Transverse colon (tissue), 4 donors: ENCODE measurements at regions not wholly inside any gene's neighbourhood (a gene's known extent, or its start where the extent isn't known, plus 50 kb on each side); places are given as distances from the start of the nearest gene placed in this dataset.

Experiments
- EP300 ChIP-seq: sonication (generic); formaldehyde crosslinking; IDR thresholded peaks from one replicate; pipeline ENCODE4 v1.6.1; 2017; ENCODE audit warnings: antibody characterized with exemption, low read depth
- POLR2A ChIP-seq: fragments of 450-650 bp; IDR thresholded peaks from one replicate; pipeline ENCODE4 v1.6.1; 2016; ENCODE audit warnings: antibody characterized with exemption, mild to moderate bottlenecking, moderate library complexity
- POLR2AphosphoS5 ChIP-seq, 3 donors: sonication (generic); formaldehyde crosslinking; IDR thresholded peaks; one replicate each; pipeline ENCODE4 v1.6.1; 2016; ENCODE audit warnings: antibody characterized with exemption in 3 of 3
- TF ChIP-seq, protein P1 (sequence below), 5 experiments: fragments of 200-600 bp in 3 of 5; fragments of 450-650 bp in 2 of 5; sonication (generic) in 3 of 5; IDR thresholded peaks; 1 replicate in 2 of 5; 2 replicates in 3 of 5; pipeline ENCODE4 v1.5.1; 2016 to 2017; ENCODE audit warnings: antibody characterized with exemption in 5 of 5, inconsistent platforms in 3 of 5, mild to moderate bottlenecking in 2 of 5, moderate library complexity in 1 of 5

DNA sequence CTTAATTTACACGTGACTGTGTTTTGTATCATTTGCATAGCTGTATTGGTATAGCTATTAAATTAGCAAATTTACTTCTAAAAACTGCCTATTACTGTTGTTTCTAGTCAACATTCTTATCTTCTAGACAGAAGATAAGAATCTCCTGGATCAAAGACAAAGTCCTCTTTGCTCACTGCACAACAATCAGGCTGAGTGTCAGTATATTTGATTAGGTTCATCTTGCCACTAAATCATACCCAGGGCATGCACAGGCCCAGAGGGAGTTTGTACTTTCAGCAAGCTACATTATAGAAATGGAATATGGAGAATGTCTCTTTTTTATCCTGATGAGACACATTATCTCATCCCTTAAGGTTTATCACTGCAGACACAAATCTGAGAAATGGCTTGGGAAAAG, 579.1 kb downstream of the SLCO4C1 start:
- TF ChIP-seq, protein P1, sequence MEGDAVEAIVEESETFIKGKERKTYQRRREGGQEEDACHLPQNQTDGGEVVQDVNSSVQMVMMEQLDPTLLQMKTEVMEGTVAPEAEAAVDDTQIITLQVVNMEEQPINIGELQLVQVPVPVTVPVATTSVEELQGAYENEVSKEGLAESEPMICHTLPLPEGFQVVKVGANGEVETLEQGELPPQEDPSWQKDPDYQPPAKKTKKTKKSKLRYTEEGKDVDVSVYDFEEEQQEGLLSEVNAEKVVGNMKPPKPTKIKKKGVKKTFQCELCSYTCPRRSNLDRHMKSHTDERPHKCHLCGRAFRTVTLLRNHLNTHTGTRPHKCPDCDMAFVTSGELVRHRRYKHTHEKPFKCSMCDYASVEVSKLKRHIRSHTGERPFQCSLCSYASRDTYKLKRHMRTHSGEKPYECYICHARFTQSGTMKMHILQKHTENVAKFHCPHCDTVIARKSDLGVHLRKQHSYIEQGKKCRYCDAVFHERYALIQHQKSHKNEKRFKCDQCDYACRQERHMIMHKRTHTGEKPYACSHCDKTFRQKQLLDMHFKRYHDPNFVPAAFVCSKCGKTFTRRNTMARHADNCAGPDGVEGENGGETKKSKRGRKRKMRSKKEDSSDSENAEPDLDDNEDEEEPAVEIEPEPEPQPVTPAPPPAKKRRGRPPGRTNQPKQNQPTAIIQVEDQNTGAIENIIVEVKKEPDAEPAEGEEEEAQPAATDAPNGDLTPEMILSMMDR (IDR thresholded peaks at IDR 0.05) = no peak
- no peak for TF ChIP-seq POLR2A
- no peak for TF ChIP-seq EP300
- TF ChIP-seq POLR2AphosphoS5 (IDR thresholded peaks at IDR 0.05) = no peak
